Esophagus squamous epithelium (tissue), 5 donors: ENCODE measurements at regions not wholly inside any gene's neighbourhood (a gene's known extent, or its start where the extent isn't known, plus 50 kb on each side); places are given as distances from the start of the nearest gene placed in this dataset.
A peak's percentile ranks its signal among the peaks of the same experiment; 100 is the strongest.

Experiments used
- DNase-seq: peaks from one replicate; lab custom pipeline; 2025; lab: John Stamatoyannopoulos, UW
- H3K27ac ChIP-seq, 4 donors: fragments of 200-600 bp; sonication (generic); one replicate each; pipeline ENCODE4 v1.5.1; 2016 to 2019; ENCODE audit warnings: mild to moderate bottlenecking in 1 of 4
- H3K27me3 ChIP-seq, 4 donors: fragments of 200-600 bp; sonication (generic); 1 replicate in 3 of 4; 2 replicates in 1 of 4; pipeline versions ENCODE4 v1.5.1 to v1.6.0; 2017 to 2021; ENCODE audit warnings: antibody characterized with exemption in 1 of 4
- H3K36me3 ChIP-seq, 3 donors: fragments of 200-600 bp; sonication (generic); one replicate each; pipeline ENCODE4 v1.5.1; 2016 to 2019
- H3K4me1 ChIP-seq, 3 donors: fragments of 200-600 bp; sonication (generic); one replicate each; pipeline ENCODE4 v1.5.1; 2017 to 2019
- H3K4me3 ChIP-seq, 4 donors: fragments of 200-600 bp; sonication (generic); 1 replicate in 3 of 4; 2 replicates in 1 of 4; pipeline ENCODE4 v1.5.1; 2016 to 2019; ENCODE audit warnings: mild to moderate bottlenecking in 2 of 4, moderate library complexity in 1 of 4
- H3K9me3 ChIP-seq, 3 donors: fragments of 200-600 bp; sonication (generic); one replicate each; pipeline ENCODE4 v1.5.1; 2016 to 2019
- CTCF ChIP-seq, 6 experiments: fragments of 450-650 bp in 4 of 6; fragments of 200-600 bp in 2 of 6; sonication (generic) in 2 of 6; IDR thresholded peaks; one replicate each; pipeline ENCODE4 v1.5.1; 2016 to 2019; ENCODE audit warnings: antibody characterized with exemption in 6 of 6, mild to moderate bottlenecking in 4 of 6, moderate library complexity in 4 of 6
- POLR2A ChIP-seq, 4 donors: fragments of 450-650 bp; IDR thresholded peaks; one replicate each; pipeline ENCODE4 v1.6.1; 2017; ENCODE audit warnings: antibody characterized with exemption in 4 of 4, mild to moderate bottlenecking in 4 of 4, moderate library complexity in 3 of 4
- WGBS, 2 donors: methylation state at CpG; one replicate each; pipeline ENCODE4 v1.1.5; 2018; 5-methylcytosine and 5-hydroxymethylcytosine counted together
- intact Hi-C: fragments of 100-400 bp; cut with DNase I; formaldehyde crosslinking; loops from one replicate; pipeline ENCODE4 v1.15.0; 2022
- donor health status: DM: yes; HTN: yes; CAD: no.

GRCh38 chr11:129733981-129734380 is 81.7 kb upstream of the TMEM45B start:
- Histone ChIP-seq H3K4me1 (peaks cover 0 to 49% (median 8%) of the 10 kb centered on the region in 3 donors), H3K9me3 (no peaks in the 10 kb centered on the region), H3K4me3 (no peak overlapping the region), H3K27me3 (peaks cover 0 to 8% (median 0%) of the 10 kb centered on the region in 4 donors), H3K36me3 (no peaks in the 10 kb centered on the region), H3K27ac (peak overlapping the region in 3 of 4 donors; percentile 74 to 86 (median 79))
- TF ChIP-seq POLR2A (IDR thresholded peaks at IDR 0.05) (no peak), CTCF (IDR thresholded peaks at IDR 0.05) (no peak)
- WGBS, 2 donors: 66 to 91% methylated on average over 7 of the region's 7 CpGs
- intact Hi-C loops: no loop called here
- DNase-seq: no peak

DNA sequence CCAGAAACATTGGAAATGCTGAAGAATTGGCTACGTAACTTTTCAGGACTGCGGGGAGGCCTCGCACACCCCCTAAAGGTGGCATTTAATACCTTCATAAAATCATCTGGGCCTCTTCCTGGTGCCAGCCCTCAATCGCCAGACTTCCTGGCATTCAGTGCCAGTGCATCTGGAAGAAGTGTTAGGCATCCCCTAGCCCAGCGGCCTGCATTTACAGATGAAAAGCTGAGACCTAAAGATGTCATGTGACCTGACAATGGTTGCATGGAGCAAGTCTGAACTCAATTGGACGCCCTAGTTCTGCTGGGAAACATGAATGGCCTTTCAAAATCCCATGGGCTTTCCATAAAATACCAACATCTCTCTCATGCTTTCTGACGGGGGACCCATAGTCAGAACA is 81.0 kb upstream of the TMEM45B start:
- no peaks in the 10 kb centered on the region for H3K9me3 ChIP-seq
- TF ChIP-seq POLR2A (IDR thresholded peaks at IDR 0.05): no peak
- TF ChIP-seq CTCF (IDR thresholded peaks at IDR 0.05): no peak
- H3K27me3 ChIP-seq: peaks cover 0 to 8% (median 0%) of the 10 kb centered on the region in 4 donors
- H3K4me1 ChIP-seq: peaks cover 0 to 48% (median 8%) of the 10 kb centered on the region in 3 donors
- 93 to 96% methylated on average over 5 to 7 of the region's 7 CpGs for WGBS, 2 donors
- H3K27ac ChIP-seq: no peak overlapping the region
- intact Hi-C loops: no loop called here
- H3K4me3 ChIP-seq: no peak overlapping the region
- H3K36me3 ChIP-seq: no peaks in the 10 kb centered on the region
- no peak for DNase-seq

GRCh38 chr11:129737831-129738230 is 77.8 kb upstream of the TMEM45B start:
- Histone ChIP-seq H3K27me3 (peaks cover 0 to 8% (median 0%) of the 10 kb centered on the region in 4 donors), H3K4me1 (peaks cover 0 to 27% (median 0%) of the 10 kb centered on the region in 3 donors)
- 44 to 58% methylated on average over 11 of the region's 11 CpGs for WGBS, 2 donors

GRCh38 chr11:129738242-129738641 is 77.4 kb upstream of the TMEM45B start:
- Histone ChIP-seq H3K4me3 (no peak overlapping the region), H3K27ac (no peak overlapping the region), H3K9me3 (no peaks in the 10 kb centered on the region), H3K36me3 (no peaks in the 10 kb centered on the region), H3K4me1 (peaks cover 0 to 23% (median 0%) of the 10 kb centered on the region in 3 donors), H3K27me3 (peaks cover 0 to 4% (median 0%) of the 10 kb centered on the region in 4 donors)
- intact Hi-C loops: no loop called here
- TF ChIP-seq POLR2A (IDR thresholded peaks at IDR 0.05) (no peak), CTCF (IDR thresholded peaks at IDR 0.05) (no peak)
- WGBS, 2 donors: 64 to 65% methylated on average over 2 of the region's 2 CpGs
- no peak for DNase-seq

More at GRCh38 chr11:129737831-129738230, 77.8 kb upstream of the TMEM45B start:
- TF ChIP-seq POLR2A (IDR thresholded peaks at IDR 0.05) (no peak), CTCF (IDR thresholded peaks at IDR 0.05) (no peak)
- no peak overlapping the region for H3K4me3 ChIP-seq
- H3K36me3 ChIP-seq: no peaks in the 10 kb centered on the region
- intact Hi-C loops: no loop called here
- no peak for DNase-seq
- H3K9me3 ChIP-seq: no peaks in the 10 kb centered on the region
- H3K27ac ChIP-seq: no peak overlapping the region

GRCh38 chr11:129739339-129739738 is 76.3 kb upstream of the TMEM45B start:
- H3K36me3 ChIP-seq: no peaks in the 10 kb centered on the region
- no peaks in the 10 kb centered on the region for H3K9me3 ChIP-seq
- peak overlapping the region in 1 of 4 donors; percentile 51 for H3K27ac ChIP-seq
- peaks cover 0 to 15% (median 0%) of the 10 kb centered on the region in 3 donors for H3K4me1 ChIP-seq
- intact Hi-C loops: no loop called here
- no peak for DNase-seq
- WGBS, 2 donors: 74 to 92% methylated on average over 4 of the region's 4 CpGs
- H3K4me3 ChIP-seq: no peak overlapping the region
- TF ChIP-seq POLR2A (IDR thresholded peaks at IDR 0.05): no peak
- TF ChIP-seq CTCF (IDR thresholded peaks at IDR 0.05): no peak
- H3K27me3 ChIP-seq: peaks cover 0 to 4% (median 0%) of the 10 kb centered on the region in 4 donors
